Breast epithelium (tissue), 3 donors: ENCODE measurements at regions not wholly inside any gene's neighbourhood (a gene's known extent, or its start where the extent isn't known, plus 50 kb on each side); places are given as distances from the start of the nearest gene placed in this dataset.

ENCODE experiments used
- POLR2A ChIP-seq: fragments of 450-650 bp; IDR thresholded peaks from one replicate; pipeline ENCODE4 v1.6.1; 2016; ENCODE audit warnings: antibody characterized with exemption, mild to moderate bottlenecking, moderate library complexity
- POLR2AphosphoS5 ChIP-seq, 3 donors: sonication (generic); formaldehyde crosslinking; IDR thresholded peaks; one replicate each; pipeline ENCODE4 v1.6.1; 2017; ENCODE audit warnings: antibody characterized with exemption in 3 of 3
- TF ChIP-seq, protein P1 (sequence below), 3 donors: fragments of 450-650 bp; IDR thresholded peaks; one replicate each; pipeline ENCODE4 v1.5.1; 2016 to 2017; ENCODE audit warnings: antibody characterized with exemption in 3 of 3, mild to moderate bottlenecking in 3 of 3, moderate library complexity in 3 of 3

DNA sequence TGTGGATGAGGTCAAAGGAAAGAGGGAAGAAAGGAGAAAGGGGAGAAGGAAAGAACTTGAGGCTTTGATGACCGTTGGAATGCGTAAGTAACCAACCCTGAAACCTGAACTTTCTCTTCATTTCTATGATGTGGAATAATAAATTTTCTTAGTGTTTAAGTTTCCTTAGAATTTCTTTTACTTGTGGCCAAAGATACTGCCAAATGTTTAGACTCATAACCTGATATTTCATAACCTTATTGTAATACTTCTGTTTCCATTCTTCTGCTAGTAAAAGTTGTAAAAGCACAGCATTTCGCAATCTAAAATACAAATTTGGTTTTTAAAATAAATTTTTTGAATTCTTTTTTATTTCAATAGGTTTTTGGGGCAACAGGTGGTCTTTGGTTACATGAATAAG is 258.5 kb upstream of the GIMD1 start:
- TF ChIP-seq, protein P1, sequence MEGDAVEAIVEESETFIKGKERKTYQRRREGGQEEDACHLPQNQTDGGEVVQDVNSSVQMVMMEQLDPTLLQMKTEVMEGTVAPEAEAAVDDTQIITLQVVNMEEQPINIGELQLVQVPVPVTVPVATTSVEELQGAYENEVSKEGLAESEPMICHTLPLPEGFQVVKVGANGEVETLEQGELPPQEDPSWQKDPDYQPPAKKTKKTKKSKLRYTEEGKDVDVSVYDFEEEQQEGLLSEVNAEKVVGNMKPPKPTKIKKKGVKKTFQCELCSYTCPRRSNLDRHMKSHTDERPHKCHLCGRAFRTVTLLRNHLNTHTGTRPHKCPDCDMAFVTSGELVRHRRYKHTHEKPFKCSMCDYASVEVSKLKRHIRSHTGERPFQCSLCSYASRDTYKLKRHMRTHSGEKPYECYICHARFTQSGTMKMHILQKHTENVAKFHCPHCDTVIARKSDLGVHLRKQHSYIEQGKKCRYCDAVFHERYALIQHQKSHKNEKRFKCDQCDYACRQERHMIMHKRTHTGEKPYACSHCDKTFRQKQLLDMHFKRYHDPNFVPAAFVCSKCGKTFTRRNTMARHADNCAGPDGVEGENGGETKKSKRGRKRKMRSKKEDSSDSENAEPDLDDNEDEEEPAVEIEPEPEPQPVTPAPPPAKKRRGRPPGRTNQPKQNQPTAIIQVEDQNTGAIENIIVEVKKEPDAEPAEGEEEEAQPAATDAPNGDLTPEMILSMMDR (IDR thresholded peaks at IDR 0.05): no peak
- no peak for TF ChIP-seq POLR2AphosphoS5 (IDR thresholded peaks at IDR 0.05)
- no peak for TF ChIP-seq POLR2A
